ENCODE measurements at regions not wholly inside any gene's neighbourhood (a gene's known extent, or its start where the extent isn't known, plus 50 kb on each side); places are given as distances from the start of the nearest gene placed in this dataset.

- TF ChIP-seq CTCF (IDR thresholded peaks at IDR 0.05): no peak
- no peak for TF ChIP-seq EP300 (IDR thresholded peaks at IDR 0.05)
- no peak for TF ChIP-seq POLR2AphosphoS5 (IDR thresholded peaks at IDR 0.05)
Measured at GRCh38 chr6:4356899-4357659, 221.7 kb upstream of the ECI2 start.
